Activated CD8-positive, alpha-beta T cell treated with anti-CD3 and anti-CD28 coated beads, Interleukin-2, amount 10 ng/mL, durations not matched to agents 7 days and 5 days (primary cell): ENCODE measurements at regions not wholly inside any gene's neighbourhood (a gene's known extent, or its start where the extent isn't known, plus 50 kb on each side); places are given as distances from the start of the nearest gene placed in this dataset.
"Not testable (repeated sequence)": the region's sequence is repeated elsewhere in the genome, so short reads cannot be mapped to it uniquely, and the experiment has no call there.

Experiments used
- ATAC-seq: fragments of 150-1000 bp; cut with Tn5 transposase; one replicate; pipeline ENCODE4 v1.10.0; 2021; ENCODE audit warnings: moderate library complexity
- CTCF ChIA-PET: fragments of 350-600 bp; sonication (Branson Sonifier 250); formaldehyde crosslinking; loops from one replicate; lab custom pipeline; 2021; ENCODE audit warnings: antibody characterized with exemption; lab: Charles Lee
- POLR2A ChIA-PET: fragments of 350-600 bp; sonication (Branson Sonifier 250); formaldehyde crosslinking; loops from one replicate; lab custom pipeline; 2021; ENCODE audit warnings: antibody characterized with exemption; lab: Charles Lee
- DNase-seq: peaks from one replicate; pipeline ENCODE4 v3.0.0-alpha.2; 2020
- H3K27ac Mint-ChIP-seq: one replicate; pipeline ENCODE4 v1.8.0; 2021; ENCODE audit warnings: mild to moderate bottlenecking, mixed read lengths
- H3K27me3 Mint-ChIP-seq: one replicate; pipeline ENCODE4 v1.8.0; 2021; ENCODE audit warnings: low read depth, mixed read lengths
- H3K36me3 Mint-ChIP-seq: one replicate; pipeline ENCODE4 v1.8.0; 2021; ENCODE audit warnings: low read depth, mixed read lengths
- H3K4me1 Mint-ChIP-seq: one replicate; pipeline ENCODE4 v1.8.0; 2021; ENCODE audit warnings: low read depth, mixed read lengths
- H3K4me3 Mint-ChIP-seq: one replicate; pipeline ENCODE4 v1.8.0; 2021; ENCODE audit warnings: mild to moderate bottlenecking, mixed read lengths
- H3K9me3 Mint-ChIP-seq: one replicate; pipeline ENCODE4 v1.8.0; 2022; ENCODE audit warnings: mixed read lengths; ENCODE audit not compliant: insufficient read depth

GRCh38 chr4:167868163-167868562 lies 224.2 kb upstream of the ANXA10 start:
- no peak overlapping the region for H3K4me3 Mint-ChIP-seq
- H3K36me3 Mint-ChIP-seq, result no peaks in the 10 kb centered on the region
- H3K9me3 Mint-ChIP-seq, result no peaks in the 10 kb centered on the region
- H3K27me3 Mint-ChIP-seq, result no peaks in the 10 kb centered on the region
- H3K4me1 Mint-ChIP-seq, result no peaks in the 10 kb centered on the region
- ATAC-seq, result no peak
- DNase-seq, result no peak
- H3K27ac Mint-ChIP-seq, result no peak overlapping the region
- ChIA-PET CTCF (no interaction called here), POLR2A (no interaction called here)

GRCh38 chr4:167873496-167873895 lies 218.8 kb upstream of the ANXA10 start:
- no peaks in the 10 kb centered on the region for H3K36me3 Mint-ChIP-seq
- ChIA-PET POLR2A (no interaction called here), CTCF (no interaction called here)

GRCh38 chr4:167876091-167876490 lies 216.2 kb upstream of the ANXA10 start:
- DNase-seq, H3K27ac Mint-ChIP-seq, H3K4me3 Mint-ChIP-seq, H3K4me1 Mint-ChIP-seq, ATAC-seq, H3K9me3 Mint-ChIP-seq, POLR2A ChIA-PET, CTCF ChIA-PET, H3K36me3 Mint-ChIP-seq, H3K27me3 Mint-ChIP-seq: not testable (repeated sequence)

More at GRCh38 chr4:167873496-167873895, 218.8 kb upstream of the ANXA10 start:
- Mint-ChIP-seq H3K27ac (no peak overlapping the region), H3K9me3 (no peaks in the 10 kb centered on the region), H3K27me3 (no peaks in the 10 kb centered on the region), H3K4me1 (no peaks in the 10 kb centered on the region), H3K4me3 (no peak overlapping the region)
- DNase-seq, result no peak
- ATAC-seq, result no peak

- POLR2A ChIA-PET, H3K27ac Mint-ChIP-seq, ATAC-seq, H3K9me3 Mint-ChIP-seq, H3K4me1 Mint-ChIP-seq, CTCF ChIA-PET, DNase-seq, H3K4me3 Mint-ChIP-seq, H3K36me3 Mint-ChIP-seq, H3K27me3 Mint-ChIP-seq: not testable (repeated sequence)
These were observed 214.5 kb upstream of the ANXA10 start for GRCh38 chr4:167877826-167878225.

GRCh38 chr4:167883266-167883665 lies 209.1 kb upstream of the ANXA10 start:
- POLR2A ChIA-PET, result no interaction called here
- CTCF ChIA-PET, result no interaction called here
- Mint-ChIP-seq H3K36me3 (no peaks in the 10 kb centered on the region), H3K9me3 (no peaks in the 10 kb centered on the region), H3K27ac (no peak overlapping the region), H3K4me1 (no peaks in the 10 kb centered on the region), H3K27me3 (no peaks in the 10 kb centered on the region), H3K4me3 (no peak overlapping the region)
- DNase-seq (no peak), ATAC-seq (no peak)

GRCh38 chr4:167885071-167885470 lies 207.3 kb upstream of the ANXA10 start:
- CTCF ChIA-PET, result no interaction called here
- Mint-ChIP-seq H3K9me3 (no peaks in the 10 kb centered on the region), H3K4me3 (no peak overlapping the region)

GRCh38 chr4:167885872-167886271 lies 206.5 kb upstream of the ANXA10 start:
- no peak overlapping the region for H3K4me3 Mint-ChIP-seq
- H3K27me3 Mint-ChIP-seq, result no peaks in the 10 kb centered on the region
- no peak overlapping the region for H3K27ac Mint-ChIP-seq
- H3K9me3 Mint-ChIP-seq, result no peaks in the 10 kb centered on the region
- ATAC-seq (no peak), DNase-seq (no peak)
- ChIA-PET POLR2A (no interaction called here), CTCF (no interaction called here)
- no peaks in the 10 kb centered on the region for H3K4me1 Mint-ChIP-seq
- no peaks in the 10 kb centered on the region for H3K36me3 Mint-ChIP-seq

More at GRCh38 chr4:167885071-167885470, 207.3 kb upstream of the ANXA10 start:
- no peak for ATAC-seq
- Mint-ChIP-seq H3K4me1 (no peaks in the 10 kb centered on the region), H3K27me3 (no peaks in the 10 kb centered on the region), H3K36me3 (no peaks in the 10 kb centered on the region), H3K27ac (no peak overlapping the region)
- DNase-seq, result no peak
- POLR2A ChIA-PET, result no interaction called here

- POLR2A ChIA-PET, result no interaction called here
- no peaks in the 10 kb centered on the region for H3K9me3 Mint-ChIP-seq
- no peak overlapping the region for H3K27ac Mint-ChIP-seq
- H3K36me3 Mint-ChIP-seq, result no peaks in the 10 kb centered on the region
- H3K4me3 Mint-ChIP-seq, result no peak overlapping the region
- no peaks in the 10 kb centered on the region for H3K27me3 Mint-ChIP-seq
- DNase-seq (no peak), ATAC-seq (no peak)
- CTCF ChIA-PET, result no interaction called here
- no peaks in the 10 kb centered on the region for H3K4me1 Mint-ChIP-seq
These were observed 204.6 kb upstream of the ANXA10 start for GRCh38 chr4:167887726-167888125.

GRCh38 chr4:167890226-167890625 lies 202.1 kb upstream of the ANXA10 start:
- H3K27ac Mint-ChIP-seq, result no peak overlapping the region
- no peaks in the 10 kb centered on the region for H3K36me3 Mint-ChIP-seq
- ChIA-PET CTCF (no interaction called here), POLR2A (no interaction called here)
- no peaks in the 10 kb centered on the region for H3K27me3 Mint-ChIP-seq
- H3K4me3 Mint-ChIP-seq, result no peak overlapping the region
- H3K9me3 Mint-ChIP-seq, result peaks cover 4% of the 10 kb centered on the region
- ATAC-seq (no peak), DNase-seq (no peak)
- H3K4me1 Mint-ChIP-seq, result no peaks in the 10 kb centered on the region

- H3K27ac Mint-ChIP-seq, result no peak overlapping the region
- POLR2A ChIA-PET, result no interaction called here
- ATAC-seq, result no peak
- H3K4me3 Mint-ChIP-seq, result no peak overlapping the region
- H3K27me3 Mint-ChIP-seq, result no peaks in the 10 kb centered on the region
- DNase-seq, result no peak
- H3K36me3 Mint-ChIP-seq, result no peaks in the 10 kb centered on the region
- CTCF ChIA-PET, result no interaction called here
- H3K4me1 Mint-ChIP-seq, result no peaks in the 10 kb centered on the region
- H3K9me3 Mint-ChIP-seq, result peaks cover 4% of the 10 kb centered on the region
These were observed 198.8 kb upstream of the ANXA10 start for GRCh38 chr4:167893531-167893930.

GRCh38 chr4:167896260-167896659 lies 196.1 kb upstream of the ANXA10 start:
- H3K9me3 Mint-ChIP-seq, H3K36me3 Mint-ChIP-seq, CTCF ChIA-PET, DNase-seq, ATAC-seq, H3K4me1 Mint-ChIP-seq, POLR2A ChIA-PET, H3K27me3 Mint-ChIP-seq, H3K27ac Mint-ChIP-seq, H3K4me3 Mint-ChIP-seq: not testable (repeated sequence)

- Mint-ChIP-seq H3K27me3 (no peaks in the 10 kb centered on the region), H3K9me3 (peaks cover 4% of the 10 kb centered on the region), H3K4me1 (no peaks in the 10 kb centered on the region), H3K27ac (no peak overlapping the region), H3K4me3 (no peak overlapping the region), H3K36me3 (no peaks in the 10 kb centered on the region)
- DNase-seq, result no peak
- ChIA-PET CTCF (no interaction called here), POLR2A (interaction anchor here (0.6 kb wide), 1 partner anchor 59 kb away, joined by 3 read pairs; no protein-coding TSS in a partner anchor)
- ATAC-seq, result no peak
These were observed 195.2 kb upstream of the ANXA10 start for GRCh38 chr4:167897116-167897515.

GRCh38 chr4:167903291-167903721 lies 189.0 kb upstream of the ANXA10 start:
- no peaks in the 10 kb centered on the region for H3K27me3 Mint-ChIP-seq
- H3K27ac Mint-ChIP-seq, result no peak overlapping the region
- no peaks in the 10 kb centered on the region for H3K36me3 Mint-ChIP-seq
- no peak overlapping the region for H3K4me3 Mint-ChIP-seq
- ATAC-seq, result no peak
- H3K9me3 Mint-ChIP-seq, result no peaks in the 10 kb centered on the region
- no peaks in the 10 kb centered on the region for H3K4me1 Mint-ChIP-seq
- POLR2A ChIA-PET, result no interaction called here
- CTCF ChIA-PET, result no interaction called here
- no peak for DNase-seq
